CD14-positive monocyte (primary cell): ENCODE measurements at regions not wholly inside any gene's neighbourhood (a gene's known extent, or its start where the extent isn't known, plus 50 kb on each side); places are given as distances from the start of the nearest gene placed in this dataset.
A peak's percentile ranks its signal among the peaks of the same experiment; 100 is the strongest.

Experiments used
- DNase-seq, 3 donors: peaks; one replicate each; pipeline ENCODE4 v3.0.0-alpha.2; 2011 to 2022
- H2AFZ ChIP-seq: 2 replicates; pipeline ENCODE4 v1.6.0; 2012; ENCODE audit warnings: mild to moderate bottlenecking, low read depth, low read length, inconsistent platforms; ENCODE audit not compliant: insufficient read depth, poor library complexity, severe bottlenecking
- H3K27ac ChIP-seq, 2 donors: 1 replicate in 1 of 2; 2 replicates in 1 of 2; pipeline ENCODE4 v1.5.1; 2012 to 2013; ENCODE audit warnings: low read length in 2 of 2, control low read depth in 1 of 2, inconsistent platforms in 1 of 2, low read depth in 1 of 2, mild to moderate bottlenecking in 1 of 2
- H3K27me3 ChIP-seq, 2 donors: one replicate each; pipeline versions ENCODE4 v1.6.0 to v1.6.1; 2011 to 2013; ENCODE audit warnings: low read length in 2 of 2; ENCODE audit not compliant: control insufficient read depth in 2 of 2, insufficient read depth in 2 of 2
- H3K36me3 ChIP-seq, 2 donors: replicated peaks in 1 of 2; 1 replicate in 1 of 2; 2 replicates in 1 of 2; pipeline versions ENCODE4 v1.5.1 to v1.6.1; 2012 to 2013; ENCODE audit warnings: low read length in 2 of 2, control low read depth in 1 of 2, inconsistent platforms in 1 of 2, mild to moderate bottlenecking in 1 of 2; ENCODE audit not compliant: insufficient read depth in 2 of 2, control insufficient read depth in 1 of 2
- H3K4me1 ChIP-seq, 2 donors: 1 replicate in 1 of 2; 2 replicates in 1 of 2; pipeline versions ENCODE4 v1.5.1 to v1.6.1; 2012 to 2013; ENCODE audit warnings: low read length in 2 of 2, control low read depth in 1 of 2, inconsistent platforms in 1 of 2, mild to moderate bottlenecking in 1 of 2, moderate library complexity in 1 of 2; ENCODE audit not compliant: insufficient read depth in 2 of 2, control insufficient read depth in 1 of 2
- H3K4me2 ChIP-seq: replicated peaks from 2 replicates; pipeline ENCODE3; 2012; ENCODE audit warnings: low read length, moderate library complexity, mild to moderate bottlenecking; ENCODE audit not compliant: poor library complexity, severe bottlenecking; ENCODE audit errors: extremely low read depth
- H3K4me3 ChIP-seq, 3 experiments: fragments of 200-600 bp in 1 of 3; sonication (generic) in 1 of 3; replicated peaks in 1 of 3; 1 replicate in 2 of 3; 2 replicates in 1 of 3; pipeline ENCODE4 v1.5.1; 2011 to 2013; ENCODE audit warnings: low read length in 3 of 3, mild to moderate bottlenecking in 3 of 3, control low read depth in 2 of 3, low read depth in 2 of 3, inconsistent platforms in 1 of 3, moderate library complexity in 1 of 3
- H3K79me2 ChIP-seq: 2 replicates; pipeline ENCODE4 v1.6.0; 2012; ENCODE audit warnings: mild to moderate bottlenecking, control low read depth, inconsistent platforms, low read length, moderate library complexity; ENCODE audit not compliant: insufficient read depth
- H3K9ac ChIP-seq: 2 replicates; pipeline ENCODE4 v1.6.0; 2017; ENCODE audit warnings: low read length, mild to moderate bottlenecking; ENCODE audit not compliant: insufficient read depth, poor library complexity, severe bottlenecking
- H3K9me3 ChIP-seq, 2 donors: replicated peaks in 1 of 2; 1 replicate in 1 of 2; 2 replicates in 1 of 2; pipeline versions ENCODE4 v1.5.1 to v1.6.1; 2012 to 2013; ENCODE audit warnings: low read length in 2 of 2, control low read depth in 1 of 2; ENCODE audit not compliant: control insufficient read depth in 1 of 2, insufficient read depth in 1 of 2
- H4K20me1 ChIP-seq: 2 replicates; pipeline ENCODE4 v1.6.0; 2012; ENCODE audit warnings: mild to moderate bottlenecking, low read length, control low read depth, moderate library complexity; ENCODE audit not compliant: insufficient read depth
- H3K27ac Mint-ChIP-seq, 7 donors: one replicate each; pipeline ENCODE4 v1.8.0; 2020; ENCODE audit warnings: mild to moderate bottlenecking in 7 of 7, mixed read lengths in 7 of 7, moderate library complexity in 6 of 7, inconsistent platforms in 2 of 7
- H3K27me3 Mint-ChIP-seq, 3 donors: one replicate each; pipeline ENCODE4 v1.8.0; 2021 to 2022; ENCODE audit warnings: low read depth in 3 of 3, mild to moderate bottlenecking in 3 of 3, mixed read lengths in 3 of 3, moderate library complexity in 3 of 3, inconsistent platforms in 1 of 3
- H3K36me3 Mint-ChIP-seq, 2 donors: one replicate each; pipeline ENCODE4 v1.8.0; 2020; ENCODE audit warnings: mixed read lengths in 2 of 2, inconsistent platforms in 1 of 2, mild to moderate bottlenecking in 1 of 2
- H3K4me1 Mint-ChIP-seq: one replicate; pipeline ENCODE4 v1.8.0; 2020; ENCODE audit warnings: mild to moderate bottlenecking, mixed read lengths
- H3K4me3 Mint-ChIP-seq, 2 donors: one replicate each; pipeline ENCODE4 v1.8.0; 2020; ENCODE audit warnings: mild to moderate bottlenecking in 2 of 2, mixed read lengths in 2 of 2, moderate library complexity in 1 of 2
- H3K9me3 Mint-ChIP-seq, 7 donors: one replicate each; pipeline ENCODE4 v1.8.0; 2020 to 2022; ENCODE audit warnings: mixed read lengths in 7 of 7, mild to moderate bottlenecking in 6 of 7, moderate library complexity in 6 of 7, inconsistent platforms in 2 of 7
- WGBS: methylation state at CpG from one replicate; pipeline ENCODE4 v1.1.5; 2013; ENCODE audit warnings: missing lambda C conversion rate; ENCODE audit not compliant: insufficient coverage; 5-methylcytosine and 5-hydroxymethylcytosine counted together
- intact Hi-C, 2 donors: fragments of 100-400 bp; cut with micrococcal nuclease; formaldehyde crosslinking; loops; one replicate each; pipeline versions ENCODE4 v1.15.0 to v1.15.1; 2023
- TF ChIP-seq, protein P1 (sequence below): fragments of 200-600 bp; IDR thresholded peaks from one replicate; pipeline ENCODE4 v1.8.0; 2022; ENCODE audit warnings: antibody characterized with exemption, mild to moderate bottlenecking

DNA sequence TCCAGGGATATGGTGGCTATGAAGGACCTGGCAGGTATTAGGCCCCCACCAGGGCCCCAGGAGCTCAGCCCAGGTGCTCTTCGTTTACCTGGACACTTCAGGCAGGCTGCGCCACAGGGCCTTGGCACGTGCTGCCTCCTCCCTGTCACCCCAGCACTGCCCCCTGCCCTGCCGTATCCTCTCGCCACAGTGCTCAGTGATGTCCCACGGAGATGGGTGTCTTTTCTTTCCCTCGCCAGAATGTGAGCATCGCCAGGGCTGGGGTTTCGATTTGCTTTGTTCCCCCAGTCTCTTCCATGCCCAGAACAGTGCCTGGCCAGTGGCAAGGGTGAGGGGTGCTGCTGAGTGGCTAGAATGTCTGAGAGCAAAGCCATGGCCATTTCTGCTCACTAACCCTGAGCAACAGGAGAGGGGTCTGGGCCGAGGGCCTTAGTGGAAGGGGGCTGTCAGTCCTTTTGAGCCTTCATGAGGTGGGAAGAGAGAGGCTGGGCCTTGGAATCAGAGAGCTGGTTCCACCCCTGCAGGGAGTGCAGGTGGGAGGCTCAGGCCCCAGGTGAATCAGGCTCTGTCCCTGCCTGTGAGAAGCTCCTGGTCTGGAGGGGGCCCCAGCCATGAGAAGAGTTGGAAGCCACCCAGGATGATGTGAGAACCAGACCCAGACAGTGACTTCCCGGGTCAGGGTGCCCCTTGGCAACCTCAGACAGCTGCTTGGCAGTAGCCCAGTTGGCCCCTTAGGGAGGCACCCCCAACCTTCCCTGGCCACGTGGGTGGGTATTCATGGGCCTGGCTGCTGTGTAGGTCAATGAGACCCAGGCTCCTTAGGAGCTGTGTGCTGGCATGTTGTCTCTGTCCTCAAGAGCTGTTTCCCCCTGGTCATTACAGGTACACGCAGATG, 129.9 kb upstream of the HS6ST1 start:
- intact Hi-C loops, result no loop called here
- H3K27ac ChIP-seq, result no peak overlapping the region
- DNase-seq, result no peak

GRCh38 chr2:128449226-128450061, 130.8 kb upstream of the HS6ST1 start:
- intact Hi-C loops, result no loop called here
- Mint-ChIP-seq H3K36me3 (no peaks in the 10 kb centered on the region), H3K27me3 (peaks cover 0 to 9% (median 7%) of the 10 kb centered on the region in 3 donors), H3K4me3 (no peak overlapping the region), H3K27ac (peak overlapping the region in 2 of 7 donors; percentile 54 to 66), H3K9me3 (peaks cover 0 to 9% (median 2%) of the 10 kb centered on the region in 7 donors), H3K4me1 (peaks cover 2% of the 10 kb centered on the region)
- Histone ChIP-seq H3K79me2 (no peaks in the 10 kb centered on the region), H3K27ac (no peak overlapping the region), H3K27me3 (no peaks in the 10 kb centered on the region), H3K36me3 (no peaks in the 10 kb centered on the region), H2AFZ (no peak overlapping the region), H3K4me2 (no peak overlapping the region), H3K4me1 (no peaks in the 10 kb centered on the region), H3K4me3 (no peak overlapping the region), H3K9me3 (no peaks in the 10 kb centered on the region), H3K9ac (no peak overlapping the region), H4K20me1 (no peaks in the 10 kb centered on the region)
- no peak for DNase-seq
- WGBS, result 95% methylated on average over 23 of the region's 24 CpGs
- TF ChIP-seq, protein P1, sequence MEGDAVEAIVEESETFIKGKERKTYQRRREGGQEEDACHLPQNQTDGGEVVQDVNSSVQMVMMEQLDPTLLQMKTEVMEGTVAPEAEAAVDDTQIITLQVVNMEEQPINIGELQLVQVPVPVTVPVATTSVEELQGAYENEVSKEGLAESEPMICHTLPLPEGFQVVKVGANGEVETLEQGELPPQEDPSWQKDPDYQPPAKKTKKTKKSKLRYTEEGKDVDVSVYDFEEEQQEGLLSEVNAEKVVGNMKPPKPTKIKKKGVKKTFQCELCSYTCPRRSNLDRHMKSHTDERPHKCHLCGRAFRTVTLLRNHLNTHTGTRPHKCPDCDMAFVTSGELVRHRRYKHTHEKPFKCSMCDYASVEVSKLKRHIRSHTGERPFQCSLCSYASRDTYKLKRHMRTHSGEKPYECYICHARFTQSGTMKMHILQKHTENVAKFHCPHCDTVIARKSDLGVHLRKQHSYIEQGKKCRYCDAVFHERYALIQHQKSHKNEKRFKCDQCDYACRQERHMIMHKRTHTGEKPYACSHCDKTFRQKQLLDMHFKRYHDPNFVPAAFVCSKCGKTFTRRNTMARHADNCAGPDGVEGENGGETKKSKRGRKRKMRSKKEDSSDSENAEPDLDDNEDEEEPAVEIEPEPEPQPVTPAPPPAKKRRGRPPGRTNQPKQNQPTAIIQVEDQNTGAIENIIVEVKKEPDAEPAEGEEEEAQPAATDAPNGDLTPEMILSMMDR, result no peak

More for the DNA sequence above, 129.9 kb upstream of the HS6ST1 start:
- WGBS, result 78% methylated on average over 8 of the region's 13 CpGs
- Mint-ChIP-seq H3K27ac (peak overlapping the region in 1 of 7 donors; percentile 31), H3K36me3 (no peaks in the 10 kb centered on the region), H3K4me1 (peaks cover 9% of the 10 kb centered on the region), H3K9me3 (peaks cover 0 to 6% (median 2%) of the 10 kb centered on the region in 7 donors), H3K4me3 (no peak overlapping the region), H3K27me3 (peaks cover 0 to 9% (median 7%) of the 10 kb centered on the region in 3 donors)
- H3K9ac ChIP-seq, result no peak overlapping the region
- TF ChIP-seq, protein P1, result no peak
- H3K27me3 ChIP-seq, result no peaks in the 10 kb centered on the region
- no peaks in the 10 kb centered on the region for H3K36me3 ChIP-seq
- H3K4me2 ChIP-seq, result no peak overlapping the region
- no peaks in the 10 kb centered on the region for H3K79me2 ChIP-seq
- H2AFZ ChIP-seq, result no peak overlapping the region
- no peak overlapping the region for H3K4me3 ChIP-seq
- H3K4me1 ChIP-seq, result peaks cover 7% of the 10 kb centered on the region in 2 donors
- H4K20me1 ChIP-seq, result no peaks in the 10 kb centered on the region
- no peaks in the 10 kb centered on the region for H3K9me3 ChIP-seq
